CD4-positive, alpha-beta T cell (primary cell): ENCODE measurements at regions not wholly inside any gene's neighbourhood (a gene's known extent, or its start where the extent isn't known, plus 50 kb on each side); places are given as distances from the start of the nearest gene placed in this dataset.

Source experiments
- ATAC-seq: fragments of 200-7000 bp; cut with Tn5 transposase; one replicate; pipeline ENCODE4 v1.10.0; 2022; ENCODE audit warnings: mild to moderate bottlenecking; ENCODE audit not compliant: poor library complexity
- CTCF ChIA-PET: fragments of 350-600 bp; sonication (Branson Sonifier 250); formaldehyde crosslinking; loops from one replicate; lab custom pipeline; 2021; ENCODE audit warnings: antibody characterized with exemption, inconsistent platforms; lab: Charles Lee
- POLR2A ChIA-PET: fragments of 350-600 bp; sonication (Branson Sonifier 250); formaldehyde crosslinking; loops from one replicate; lab custom pipeline; 2021; ENCODE audit warnings: antibody characterized with exemption, inconsistent platforms; lab: Charles Lee
- DNase-seq, 14 experiments: peaks; one replicate each; pipeline ENCODE4 v3.0.0-alpha.2; 2013 to 2020; ENCODE audit warnings: mixed read lengths in 2 of 14
- H3K27ac ChIP-seq, 2 donors: one replicate each; pipeline versions ENCODE4 v1.5.1 to v1.7.0; 2013; ENCODE audit warnings: low read length in 2 of 2, low read depth in 1 of 2, mild to moderate bottlenecking in 1 of 2
- H3K27me3 ChIP-seq, 2 experiments: 1 replicate in 1 of 2; 2 replicates in 1 of 2; pipeline versions ENCODE4 v1.6.1 to v1.7.0; 2013; ENCODE audit warnings: low read length in 2 of 2, control low read depth in 1 of 2, mild to moderate bottlenecking in 1 of 2, moderate library complexity in 1 of 2; ENCODE audit not compliant: insufficient read depth in 2 of 2, control insufficient read depth in 1 of 2
- H3K36me3 ChIP-seq: one replicate; pipeline ENCODE4 v1.6.1; 2013; ENCODE audit warnings: low read length, control low read depth; ENCODE audit not compliant: insufficient read depth
- H3K4me1 ChIP-seq: one replicate; pipeline ENCODE4 v1.6.1; 2013; ENCODE audit warnings: low read length, control low read depth; ENCODE audit not compliant: insufficient read depth
- H3K4me3 ChIP-seq: one replicate; pipeline ENCODE4 v1.5.1; 2013; ENCODE audit warnings: mild to moderate bottlenecking, low read length, moderate library complexity
- H3K9me3 ChIP-seq, 2 experiments: 1 replicate in 1 of 2; 2 replicates in 1 of 2; pipeline versions ENCODE4 v1.6.1 to v1.7.0; 2013; ENCODE audit warnings: low read length in 2 of 2, mild to moderate bottlenecking in 2 of 2, control low read depth in 1 of 2, moderate library complexity in 1 of 2; ENCODE audit not compliant: control insufficient read depth in 1 of 2, insufficient read depth in 1 of 2
- H3K27ac Mint-ChIP-seq: one replicate; pipeline ENCODE4 v1.8.0; 2020; ENCODE audit warnings: mixed read lengths
- H3K27me3 Mint-ChIP-seq: one replicate; pipeline ENCODE4 v1.8.0; 2021; ENCODE audit warnings: mixed read lengths
- H3K36me3 Mint-ChIP-seq: one replicate; pipeline ENCODE4 v1.8.0; 2021; ENCODE audit warnings: low read depth, mixed read lengths
- H3K4me1 Mint-ChIP-seq: one replicate; pipeline ENCODE4 v1.8.0; 2021; ENCODE audit warnings: low read depth, mixed read lengths
- H3K4me3 Mint-ChIP-seq: one replicate; pipeline ENCODE4 v1.8.0; 2020; ENCODE audit warnings: mild to moderate bottlenecking, mixed read lengths
- H3K9me3 Mint-ChIP-seq: one replicate; pipeline ENCODE4 v1.8.0; 2020; ENCODE audit warnings: mixed read lengths
- CTCF ChIP-seq: fragments of 200-600 bp; IDR thresholded peaks from one replicate; pipeline ENCODE4 v1.8.0; 2022; ENCODE audit warnings: antibody characterized with exemption, mild to moderate bottlenecking
- intact Hi-C, 2 experiments: fragments of 100-400 bp; cut with DNase I in 1 of 2; cut with micrococcal nuclease in 1 of 2; formaldehyde crosslinking; loops; one replicate each; pipeline versions ENCODE4 v1.15.1 to v1.9.0; 2023 to 2025; cut with DNase I, micrococcal nuclease

DNA sequence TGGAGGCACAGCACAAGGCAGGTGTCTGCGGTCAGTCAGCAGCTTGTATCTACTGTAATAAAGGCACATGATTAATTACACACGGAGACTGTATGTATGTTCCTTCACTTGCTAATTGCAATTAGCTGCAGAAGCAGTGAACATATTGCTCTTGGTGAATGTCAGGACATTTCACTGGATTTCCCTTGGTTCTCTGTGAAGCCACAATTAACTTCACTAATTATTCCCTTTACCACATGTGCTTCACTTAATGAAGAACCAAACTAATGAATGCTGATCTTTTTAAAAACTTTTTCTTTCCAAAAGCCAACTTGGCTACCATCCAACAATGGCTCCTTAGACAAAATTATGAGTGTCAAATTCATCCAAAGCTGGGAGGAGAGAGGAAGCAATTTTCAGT, 290.7 kb downstream of the ADRA2A start:
- H3K4me1 Mint-ChIP-seq: no peaks in the 10 kb centered on the region
- TF ChIP-seq CTCF: no peak
- no peaks in the 10 kb centered on the region for H3K4me1 ChIP-seq
- intact Hi-C loops: loop anchor here in 1 of 2 experiments (10.0 kb wide), 1 partner anchor 753 kb away; no protein-coding TSS in a partner anchor
- H3K27ac ChIP-seq: no peak overlapping the region
- CTCF ChIA-PET: no interaction called here
- H3K4me3 ChIP-seq: no peak overlapping the region
- no peak for ATAC-seq
- H3K36me3 ChIP-seq: no peaks in the 10 kb centered on the region
- DNase-seq: no peak
- H3K4me3 Mint-ChIP-seq: no peak overlapping the region
- H3K9me3 Mint-ChIP-seq: no peaks in the 10 kb centered on the region
- H3K36me3 Mint-ChIP-seq: no peaks in the 10 kb centered on the region
- H3K27ac Mint-ChIP-seq: no peak overlapping the region
- POLR2A ChIA-PET: no interaction called here
- H3K27me3 ChIP-seq: peaks cover 2 to 14% of the 10 kb centered on the region in 2 experiments
- peaks cover 32% of the 10 kb centered on the region for H3K27me3 Mint-ChIP-seq
- no peaks in the 10 kb centered on the region for H3K9me3 ChIP-seq

GRCh38 chr10:111370101-111370500, 293.3 kb downstream of the ADRA2A start:
- H3K4me3 Mint-ChIP-seq: no peak overlapping the region
- H3K36me3 Mint-ChIP-seq: no peaks in the 10 kb centered on the region
- TF ChIP-seq CTCF: no peak
- Histone ChIP-seq H3K9me3 (no peaks in the 10 kb centered on the region), H3K27me3 (peaks cover 2 to 9% of the 10 kb centered on the region in 2 experiments), H3K4me3 (no peak overlapping the region), H3K36me3 (no peaks in the 10 kb centered on the region), H3K27ac (no peak overlapping the region), H3K4me1 (no peaks in the 10 kb centered on the region)
- ATAC-seq: no peak
- ChIA-PET CTCF (no interaction called here), POLR2A (no interaction called here)
- H3K9me3 Mint-ChIP-seq: no peaks in the 10 kb centered on the region
- H3K27ac Mint-ChIP-seq: no peak overlapping the region
- DNase-seq: no peak
- H3K27me3 Mint-ChIP-seq: peaks cover 32% of the 10 kb centered on the region
- intact Hi-C loops: no loop called here
- no peaks in the 10 kb centered on the region for H3K4me1 Mint-ChIP-seq

- no peaks in the 10 kb centered on the region for H3K4me1 Mint-ChIP-seq
- no peaks in the 10 kb centered on the region for H3K36me3 Mint-ChIP-seq
- no peaks in the 10 kb centered on the region for H3K9me3 ChIP-seq
- H3K27me3 Mint-ChIP-seq: peaks cover 36% of the 10 kb centered on the region
- no peak overlapping the region for H3K4me3 ChIP-seq
- no peaks in the 10 kb centered on the region for H3K36me3 ChIP-seq
- no peak for TF ChIP-seq CTCF
- H3K4me1 ChIP-seq: no peaks in the 10 kb centered on the region
- H3K9me3 Mint-ChIP-seq: no peaks in the 10 kb centered on the region
- ATAC-seq (no peak), DNase-seq (no peak)
- ChIA-PET CTCF (no interaction called here), POLR2A (no interaction called here)
- intact Hi-C loops: no loop called here
- H3K4me3 Mint-ChIP-seq: no peak overlapping the region
- H3K27ac ChIP-seq: no peak overlapping the region
- peaks cover 2 to 9% of the 10 kb centered on the region in 2 experiments for H3K27me3 ChIP-seq
- no peak overlapping the region for H3K27ac Mint-ChIP-seq
These were observed 296.9 kb downstream of the ADRA2A start for GRCh38 chr10:111373696-111374095.
